Astrocyte of the cerebellum (primary cell): ENCODE measurements at regions not wholly inside any gene's neighbourhood (a gene's known extent, or its start where the extent isn't known, plus 50 kb on each side); places are given as distances from the start of the nearest gene placed in this dataset.

ENCODE experiments used
- DNase-seq: peaks from one replicate; pipeline ENCODE4 v3.0.0-alpha.2; 2011; ENCODE audit warnings: low read depth
- H3K4me3 ChIP-seq: 2 replicates; pipeline ENCODE4 v1.5.1; 2011; ENCODE audit warnings: mild to moderate bottlenecking, low read depth, low read length, moderate library complexity
- in situ Hi-C: cut with HindIII; loops from 2 replicates; pipeline ENCODE4 v1.10.0; 2017; ENCODE audit warnings: low sequenced_read_pairs
- TF ChIP-seq, protein P1 (sequence below): IDR thresholded peaks from 2 replicates; pipeline ENCODE4 v1.5.1; 2012; ENCODE audit warnings: low read length, low read depth, moderate library complexity, mild to moderate bottlenecking; ENCODE audit errors: missing control alignments

DNA sequence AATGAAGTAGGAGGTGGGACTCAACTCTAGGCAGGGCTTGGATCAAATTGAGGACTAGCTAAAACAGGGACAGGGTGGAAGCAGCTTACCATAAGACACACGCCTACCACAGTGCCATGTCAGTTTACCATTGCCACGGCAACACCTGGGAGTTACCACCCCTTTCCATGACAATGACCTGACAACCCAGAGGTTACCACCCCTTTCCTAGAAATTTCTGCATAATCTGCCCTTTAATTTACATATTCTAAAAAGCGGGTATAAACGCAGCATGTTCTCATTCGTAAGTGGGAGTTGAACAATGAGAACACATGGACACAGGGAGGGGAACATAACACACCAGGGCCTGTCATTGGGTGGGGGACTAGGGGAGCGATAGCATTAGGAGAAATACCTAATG lies 72.7 kb downstream of the GCC1 start:
- H3K4me3 ChIP-seq, result no peak overlapping the region
- no peak for DNase-seq
- TF ChIP-seq, protein P1, sequence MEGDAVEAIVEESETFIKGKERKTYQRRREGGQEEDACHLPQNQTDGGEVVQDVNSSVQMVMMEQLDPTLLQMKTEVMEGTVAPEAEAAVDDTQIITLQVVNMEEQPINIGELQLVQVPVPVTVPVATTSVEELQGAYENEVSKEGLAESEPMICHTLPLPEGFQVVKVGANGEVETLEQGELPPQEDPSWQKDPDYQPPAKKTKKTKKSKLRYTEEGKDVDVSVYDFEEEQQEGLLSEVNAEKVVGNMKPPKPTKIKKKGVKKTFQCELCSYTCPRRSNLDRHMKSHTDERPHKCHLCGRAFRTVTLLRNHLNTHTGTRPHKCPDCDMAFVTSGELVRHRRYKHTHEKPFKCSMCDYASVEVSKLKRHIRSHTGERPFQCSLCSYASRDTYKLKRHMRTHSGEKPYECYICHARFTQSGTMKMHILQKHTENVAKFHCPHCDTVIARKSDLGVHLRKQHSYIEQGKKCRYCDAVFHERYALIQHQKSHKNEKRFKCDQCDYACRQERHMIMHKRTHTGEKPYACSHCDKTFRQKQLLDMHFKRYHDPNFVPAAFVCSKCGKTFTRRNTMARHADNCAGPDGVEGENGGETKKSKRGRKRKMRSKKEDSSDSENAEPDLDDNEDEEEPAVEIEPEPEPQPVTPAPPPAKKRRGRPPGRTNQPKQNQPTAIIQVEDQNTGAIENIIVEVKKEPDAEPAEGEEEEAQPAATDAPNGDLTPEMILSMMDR, result no peak
- in situ Hi-C loops, result no loop called here

DNA sequence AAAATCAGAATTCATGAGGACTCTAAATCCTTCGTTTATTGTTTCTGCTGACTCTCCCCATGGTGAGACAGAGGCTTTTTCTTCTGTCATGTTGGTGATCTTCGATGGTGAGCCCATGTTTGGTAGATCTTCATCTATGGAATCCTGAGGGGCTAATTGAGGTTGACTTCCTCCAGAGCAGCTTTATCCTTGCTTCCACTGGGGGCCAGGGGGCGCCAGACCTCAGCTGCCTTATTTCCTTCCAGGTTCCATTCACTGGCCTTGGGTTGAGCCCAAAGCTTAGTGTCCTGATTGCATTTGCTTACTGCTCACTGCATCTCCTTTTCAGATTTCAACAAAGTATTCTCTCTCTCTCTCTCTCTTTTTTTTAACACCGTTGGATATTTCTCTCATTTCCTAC lies 80.7 kb downstream of the GCC1 start:
- TF ChIP-seq, protein P1, result peak; percentile 51
- in situ Hi-C loops, result no loop called here
- no peak for DNase-seq

DNA sequence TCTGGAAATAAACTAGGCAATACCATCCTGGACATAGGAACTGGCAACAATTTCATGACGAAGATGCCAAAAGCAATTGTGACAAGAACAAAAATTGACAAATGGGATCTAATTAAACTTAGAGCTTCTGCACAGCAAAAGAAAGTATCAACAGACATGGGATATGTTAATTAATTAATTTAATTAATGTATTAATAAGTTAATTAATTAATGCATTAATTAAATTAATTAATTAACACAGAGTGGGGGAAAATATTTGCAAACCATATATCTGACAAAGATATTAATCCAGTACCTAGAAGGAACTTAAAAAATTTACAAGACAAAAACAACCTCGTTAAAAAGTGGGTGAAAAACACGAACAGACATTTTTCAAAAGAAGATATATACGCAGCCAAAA lies 83.6 kb downstream of the GCC1 start:
- no peak overlapping the region for H3K4me3 ChIP-seq
- no peak for DNase-seq
- in situ Hi-C loops, result no loop called here
- TF ChIP-seq, protein P1, result no peak

More for the DNA sequence above, 80.7 kb downstream of the GCC1 start:
- H3K4me3 ChIP-seq, result no peak overlapping the region

DNA sequence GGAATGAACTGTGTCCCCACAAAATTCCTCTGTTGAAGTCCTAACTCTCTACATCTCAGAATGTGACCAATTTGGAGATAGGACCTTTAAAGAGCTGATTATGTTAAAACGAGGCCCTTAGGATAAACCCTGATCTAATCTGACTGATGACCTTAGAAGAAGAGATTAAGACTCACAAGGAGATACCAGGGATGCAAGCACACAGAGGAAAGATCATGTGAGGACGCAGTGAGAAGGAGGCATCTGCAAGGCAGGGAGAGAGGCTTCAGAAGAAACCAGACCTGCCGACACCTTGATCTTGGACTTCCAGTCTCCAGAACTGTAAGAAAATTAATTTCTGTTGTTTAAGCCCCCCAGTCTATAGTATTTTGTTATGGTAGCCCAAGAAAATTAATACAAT lies 94.9 kb upstream of the ZNF800 start:
- TF ChIP-seq, protein P1, result no peak
- DNase-seq, result no peak
- in situ Hi-C loops, result no loop called here
- H3K4me3 ChIP-seq, result no peak overlapping the region

DNA sequence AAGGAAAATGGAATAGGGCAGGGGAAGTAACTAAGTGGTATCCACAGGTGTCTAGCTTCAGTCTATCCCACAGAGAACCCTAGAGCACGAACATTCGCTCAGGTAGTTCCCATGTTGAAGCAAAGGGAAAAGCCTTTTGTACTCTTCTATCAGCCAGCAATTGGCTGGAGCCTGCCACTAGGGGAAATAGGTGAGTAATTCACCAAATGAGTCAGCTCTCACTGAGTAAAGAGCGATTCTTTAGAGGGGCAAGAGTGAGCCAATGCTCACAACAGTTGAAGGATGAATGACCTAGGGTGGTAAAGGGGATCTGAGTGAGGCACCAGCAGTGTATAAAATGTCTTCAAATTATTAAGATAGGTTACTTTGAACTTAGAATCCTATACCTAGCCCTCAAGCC lies 94.1 kb upstream of the ZNF800 start:
- no peak overlapping the region for H3K4me3 ChIP-seq
- TF ChIP-seq, protein P1, result no peak
- no peak for DNase-seq

DNA sequence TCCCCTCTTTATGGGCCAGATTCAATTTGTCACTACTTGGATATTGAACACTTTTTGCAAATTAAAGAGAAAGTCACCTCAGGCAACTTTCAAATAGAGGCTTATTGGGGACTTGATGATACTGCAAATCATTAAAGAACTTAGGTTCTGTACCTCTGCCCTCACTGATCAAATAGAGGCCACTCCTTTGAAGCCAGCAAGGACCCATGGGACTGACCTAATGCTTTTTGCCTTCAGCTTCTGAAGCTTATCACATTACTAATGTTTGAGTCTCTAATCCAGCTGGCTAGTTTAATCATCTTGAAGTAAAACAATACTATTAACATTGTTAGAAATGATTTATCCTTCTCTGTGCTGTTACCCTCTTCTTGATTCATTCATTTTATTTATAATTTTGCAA lies 93.0 kb upstream of the ZNF800 start:
- in situ Hi-C loops, result no loop called here
- DNase-seq, result no peak
- TF ChIP-seq, protein P1, result no peak
- no peak overlapping the region for H3K4me3 ChIP-seq

More for the DNA sequence above, 94.1 kb upstream of the ZNF800 start:
- in situ Hi-C loops, result no loop called here

DNA sequence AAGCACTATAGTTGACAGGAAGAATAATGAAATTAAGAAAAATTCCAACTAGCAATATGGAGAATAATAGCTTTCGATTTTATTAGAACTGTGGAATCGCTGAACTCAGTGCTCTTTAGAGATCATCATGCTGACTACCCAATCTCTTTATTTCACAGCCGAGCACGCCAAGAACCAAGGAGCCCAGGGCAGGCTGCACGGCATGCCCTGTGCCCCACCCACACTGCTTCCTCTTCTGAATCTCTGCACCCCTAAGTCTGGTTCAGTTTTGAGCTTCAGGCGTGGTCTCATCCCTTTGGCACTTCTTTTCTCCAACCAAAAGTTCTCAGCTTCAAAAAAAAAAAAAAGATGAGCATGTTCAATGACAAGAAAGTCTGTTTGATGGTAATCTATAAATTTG lies 92.4 kb upstream of the ZNF800 start:
- H3K4me3 ChIP-seq, result no peak overlapping the region
- no peak for DNase-seq
- TF ChIP-seq, protein P1, result no peak
- in situ Hi-C loops, result no loop called here
